DMS79 treated with DMSO at 0.1 percent for 48 hours (cell line): ENCODE measurements at regions not wholly inside any gene's neighbourhood (a gene's known extent, or its start where the extent isn't known, plus 50 kb on each side); places are given as distances from the start of the nearest gene placed in this dataset.
"Not testable (repeated sequence)": the region's sequence is repeated elsewhere in the genome, so short reads cannot be mapped to it uniquely, and the experiment has no call there.

Source experiments
- DNase-seq: peaks from one replicate; lab custom pipeline; 2025; lab: John Stamatoyannopoulos, UW

DNA sequence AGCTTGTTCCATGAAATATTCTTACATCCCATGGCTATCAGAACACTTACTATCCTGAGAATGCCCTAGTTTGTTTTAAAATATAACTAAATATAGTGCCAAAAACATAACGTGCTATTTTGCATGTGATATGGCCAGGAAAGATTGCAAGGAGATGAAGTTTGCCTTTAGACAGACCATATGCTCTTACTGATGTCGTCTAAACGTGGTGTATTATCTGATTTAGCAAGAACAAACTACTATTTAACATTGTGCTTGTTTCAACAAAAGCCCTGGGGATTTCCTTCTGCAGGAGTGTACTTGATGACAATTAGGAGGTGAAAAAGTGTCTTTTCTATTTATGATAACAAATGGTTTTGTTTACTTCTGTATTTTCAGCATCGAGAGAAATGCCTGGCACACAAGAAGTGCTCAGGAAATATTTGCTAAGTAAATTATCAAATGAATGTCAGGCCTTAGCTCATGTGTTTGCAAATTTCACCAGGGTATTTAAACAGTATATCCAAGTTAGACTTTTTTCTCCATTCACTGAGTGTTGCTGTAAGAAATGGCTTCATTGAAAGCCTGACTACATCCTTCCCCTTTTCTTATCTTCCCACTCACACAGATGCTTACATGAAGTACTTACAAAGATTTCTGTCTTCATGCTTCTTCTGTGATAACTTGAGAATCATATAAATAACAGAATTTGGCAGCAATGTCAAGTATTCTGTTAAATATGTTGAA is 1033.6 kb downstream of the CDH8 start:
- DNase-seq, result no peak

DNA sequence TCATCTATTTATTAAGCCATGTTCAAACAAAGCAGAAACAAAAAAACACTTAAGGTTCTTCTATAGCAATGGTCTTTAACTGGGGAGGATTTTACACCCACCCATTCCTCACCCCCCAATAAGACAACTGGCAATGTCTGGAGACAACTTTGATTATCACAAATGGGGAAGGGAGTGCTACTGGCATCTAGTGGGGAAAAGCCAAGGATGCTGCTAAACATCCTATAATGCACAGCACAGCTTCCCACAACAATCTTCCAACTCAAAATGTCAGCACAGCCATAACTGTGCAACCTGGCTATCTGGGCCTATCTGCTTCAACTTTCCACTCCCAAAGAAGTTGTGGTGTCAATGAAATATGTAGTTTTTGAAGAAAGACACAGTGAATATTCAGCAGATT is 1044.4 kb downstream of the CDH8 start:
- DNase-seq, result no peak

DNA sequence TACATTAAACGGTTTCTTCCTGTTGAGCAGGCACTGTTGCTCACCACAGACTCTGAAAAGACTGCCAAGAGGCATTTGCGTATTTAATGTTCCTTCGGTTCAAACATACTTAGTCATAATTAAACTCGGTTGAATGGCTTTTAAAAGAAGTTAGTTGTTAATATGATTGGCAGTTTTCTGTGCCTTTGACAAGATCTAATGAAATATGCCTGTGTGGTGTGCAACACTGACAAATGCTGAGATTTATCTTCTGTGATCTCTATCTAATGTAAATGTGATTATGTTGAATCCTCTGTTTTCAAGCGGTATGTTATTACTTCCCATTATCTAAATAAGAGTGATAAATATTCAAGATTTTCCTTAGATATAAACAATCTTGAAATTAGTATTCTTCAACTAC is 1046.6 kb downstream of the CDH8 start:
- no peak for DNase-seq

DNA sequence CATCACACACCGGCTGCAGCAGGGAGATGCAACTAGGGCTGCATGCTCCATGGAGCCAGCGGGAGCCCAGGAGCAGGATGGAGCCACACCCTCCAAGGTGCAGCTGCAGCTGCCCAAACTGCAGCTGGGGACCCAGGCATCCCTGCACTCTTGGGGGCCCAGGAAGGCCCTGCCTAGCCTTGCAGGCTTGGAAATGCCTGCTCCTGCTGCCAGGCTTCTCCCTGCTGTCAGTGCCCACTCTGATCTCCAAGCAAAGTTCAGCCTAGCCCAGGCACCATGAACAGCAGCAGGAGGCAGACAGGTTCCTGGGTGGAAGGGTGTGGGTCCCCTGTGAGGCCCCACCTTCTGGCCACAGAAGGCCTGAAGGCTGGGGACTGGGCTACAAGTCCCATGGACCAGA is 1057.1 kb downstream of the CDH8 start:
- DNase-seq, result no peak

DNA sequence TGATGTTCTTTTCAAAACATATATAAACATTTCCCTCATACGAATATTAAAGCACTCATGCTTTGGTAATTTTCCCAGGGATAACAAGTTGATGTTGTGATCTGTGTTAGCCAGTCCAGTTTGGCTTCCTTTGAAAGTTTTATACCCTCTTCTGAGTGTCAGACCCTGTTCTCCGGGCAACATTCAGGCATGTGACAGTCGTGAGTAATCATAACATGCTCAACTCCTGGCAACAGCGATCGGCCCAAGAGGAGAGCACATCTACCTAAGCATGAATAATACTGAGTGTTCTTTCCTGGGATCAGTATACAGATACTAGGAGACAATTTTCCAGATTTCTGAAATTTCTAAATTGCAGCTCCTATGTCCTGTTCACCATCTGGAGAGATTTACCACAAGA is 1086.4 kb downstream of the CDH8 start:
- DNase-seq, result no peak

DNA sequence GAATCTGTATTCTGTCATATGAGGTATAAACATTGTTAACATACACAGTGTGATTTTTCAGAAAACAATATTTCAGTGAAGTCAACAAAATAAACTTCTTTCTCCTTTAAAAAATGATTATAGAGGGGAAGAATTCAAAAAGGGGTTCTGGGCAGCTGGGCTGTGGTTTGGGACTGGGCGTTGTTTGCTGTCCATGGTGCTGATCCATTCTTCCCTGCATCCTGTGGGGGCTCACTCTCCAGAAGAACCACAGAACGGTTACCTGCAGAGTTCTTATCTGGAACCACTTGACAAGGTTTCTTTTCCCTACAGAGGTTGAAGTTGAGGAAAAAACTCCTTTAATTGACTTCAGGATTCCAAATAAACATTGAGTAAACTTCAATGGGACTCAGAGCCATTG is 1091.0 kb downstream of the CDH8 start:
- DNase-seq, result no peak

DNA sequence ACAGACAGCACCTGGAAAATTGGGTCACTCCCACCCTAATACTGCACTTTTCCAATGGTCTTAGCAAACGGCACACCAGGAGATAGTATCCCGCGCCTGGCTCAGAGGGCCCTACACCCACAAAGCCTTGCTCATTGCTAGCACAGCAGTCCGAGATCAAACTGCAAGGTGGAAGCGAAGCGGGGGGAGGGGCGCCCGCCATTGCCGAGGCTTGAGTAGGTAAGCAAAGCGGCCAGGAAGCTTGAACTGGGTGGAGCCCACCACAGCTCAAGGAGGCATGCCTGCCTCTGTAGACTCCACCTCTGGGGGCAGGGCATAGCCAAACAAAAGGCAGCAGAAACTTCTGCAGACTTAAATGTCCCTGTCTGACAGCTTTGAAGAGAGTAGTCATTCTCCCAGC is 1100.0 kb downstream of the CDH8 start:
- DNase-seq, result not testable (repeated sequence)

GRCh38 chr16:60932600-60932999 is 1103.6 kb downstream of the CDH8 start:
- no peak for DNase-seq

DNA sequence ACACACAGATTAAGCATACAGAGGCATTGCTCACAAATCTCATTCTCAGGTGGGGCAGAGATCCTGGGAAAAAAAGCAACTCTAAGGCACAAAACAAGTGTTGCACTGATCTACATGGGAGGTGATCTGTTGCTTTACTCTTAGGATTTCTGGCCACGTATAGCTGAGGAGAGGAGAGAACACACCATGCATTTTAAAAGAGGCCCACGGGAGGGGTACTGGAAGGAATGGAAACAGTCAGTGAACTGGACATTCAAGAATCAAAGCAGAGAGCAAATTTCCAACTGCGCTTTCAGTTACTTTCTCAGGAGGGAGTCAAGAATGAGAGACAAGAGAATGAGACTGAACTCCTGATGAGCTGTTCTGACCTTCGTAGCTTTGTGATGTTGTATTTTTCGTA is 1105.9 kb downstream of the CDH8 start:
- no peak for DNase-seq

GRCh38 chr16:60922920-60923319 is 1113.3 kb downstream of the CDH8 start:
- no peak for DNase-seq

GRCh38 chr16:60914334-60914733 is 1121.9 kb downstream of the CDH8 start:
- no peak for DNase-seq

DNA sequence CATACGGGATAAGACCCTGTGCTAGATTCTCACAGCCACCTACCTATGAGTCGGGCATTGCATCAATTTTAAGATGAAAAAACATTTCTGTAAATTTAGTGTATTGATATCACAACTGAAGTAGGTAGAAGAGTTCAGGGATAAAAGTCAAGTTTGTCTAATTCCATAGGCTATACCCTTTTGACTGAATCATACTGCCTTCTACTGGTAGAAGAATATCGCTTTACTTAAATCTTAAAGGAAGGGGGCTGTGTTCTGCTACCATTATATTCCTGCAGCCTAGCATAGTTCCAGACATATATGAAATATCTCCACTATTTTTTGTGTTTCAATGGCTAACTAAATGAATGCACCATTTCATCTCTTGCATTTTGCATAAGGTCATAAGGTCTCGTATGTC is 1128.6 kb downstream of the CDH8 start:
- no peak for DNase-seq

- DNase-seq, result no peak
Measured at GRCh38 chr16:60905811-60906210, 1130.4 kb downstream of the CDH8 start.

DNA sequence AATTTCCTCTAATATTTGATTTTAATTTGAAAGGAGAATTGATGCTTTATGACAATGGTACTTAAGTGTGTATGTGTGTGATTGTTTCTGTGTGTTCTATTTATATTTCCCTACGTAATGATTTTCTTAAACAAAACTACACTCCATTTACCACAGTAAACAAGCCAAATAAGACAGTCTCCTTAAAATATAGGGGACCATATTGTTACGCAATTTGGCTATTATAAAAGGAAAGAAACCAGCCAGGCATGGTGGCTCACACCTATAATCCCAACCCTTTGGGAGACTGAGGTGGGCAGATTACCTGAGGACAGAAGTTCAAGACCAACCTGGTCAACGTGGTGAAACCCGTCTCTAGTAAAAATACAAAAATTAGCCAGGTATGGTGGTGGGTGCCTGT is 1134.1 kb downstream of the CDH8 start:
- no peak for DNase-seq

- DNase-seq, result no peak
Measured at GRCh38 chr16:60882816-60883215, 1153.4 kb downstream of the CDH8 start.

- no peak for DNase-seq
Measured at GRCh38 chr16:60852635-60853034, 1183.6 kb downstream of the CDH8 start.

DNA sequence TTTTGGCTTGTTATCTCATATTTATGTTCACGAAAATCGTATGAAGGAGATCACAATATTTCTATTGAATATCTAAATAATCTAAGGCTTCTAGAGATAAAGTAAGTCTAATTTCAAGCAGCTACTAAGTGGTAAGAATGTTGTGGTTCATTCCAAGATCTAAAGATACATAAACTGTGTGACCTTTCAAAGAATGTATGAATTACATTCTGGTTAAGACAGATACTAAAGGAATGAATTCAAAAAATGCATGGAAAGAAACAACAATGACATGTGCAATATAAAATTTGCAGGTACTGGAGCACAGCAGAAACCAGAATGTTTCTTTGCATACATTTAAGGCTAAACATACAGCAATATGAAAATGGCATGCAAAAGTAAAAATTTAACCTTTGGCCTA is 1214.6 kb downstream of the CDH8 start:
- no peak for DNase-seq

DNA sequence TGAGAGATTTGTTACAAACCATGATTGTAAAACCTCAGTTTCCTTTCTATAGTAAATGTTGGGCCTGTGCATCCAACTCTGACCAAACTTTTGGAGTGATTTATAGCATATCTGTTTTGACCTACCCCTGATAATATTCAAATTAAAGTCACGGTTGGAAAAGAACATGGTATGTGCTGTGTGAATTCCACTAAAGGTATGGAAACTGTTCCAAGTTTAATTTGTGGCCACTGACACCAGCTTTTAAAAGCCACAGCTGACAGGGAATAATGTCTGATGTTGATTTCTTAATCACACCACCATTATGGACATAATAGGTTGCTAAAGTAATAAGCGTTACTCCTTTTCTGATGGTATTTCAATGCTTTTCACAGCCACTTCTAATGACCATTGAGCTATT is 1215.9 kb downstream of the CDH8 start:
- no peak for DNase-seq

- DNase-seq, result no peak
Measured at GRCh38 chr16:60818465-60818864, 1217.8 kb downstream of the CDH8 start.

GRCh38 chr16:60816461-60816860 is 1219.8 kb downstream of the CDH8 start:
- DNase-seq, result no peak

- no peak for DNase-seq
Measured at GRCh38 chr16:60815865-60816264, 1220.4 kb downstream of the CDH8 start.

- DNase-seq, result no peak
Measured at GRCh38 chr16:60815033-60815432, 1221.2 kb downstream of the CDH8 start.

DNA sequence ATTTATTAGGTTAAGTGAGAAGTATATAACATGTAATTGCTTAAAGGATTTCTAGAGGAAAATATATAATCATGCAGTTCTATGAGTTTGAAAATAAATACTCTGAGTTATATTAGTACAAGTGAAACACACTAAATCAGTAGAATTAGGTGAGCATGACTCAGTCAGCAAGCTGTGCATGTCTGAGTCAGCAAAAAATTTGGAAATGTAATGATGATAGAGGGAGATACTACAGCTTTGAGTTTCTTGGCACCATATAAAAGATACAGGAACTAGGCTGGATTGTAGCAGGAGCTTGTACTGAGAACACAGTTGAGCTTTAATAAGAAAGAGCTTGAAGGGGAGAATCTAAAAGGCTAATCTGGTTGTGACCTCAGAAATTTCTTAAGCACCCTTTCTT is 1224.6 kb downstream of the CDH8 start:
- DNase-seq, result no peak

DNA sequence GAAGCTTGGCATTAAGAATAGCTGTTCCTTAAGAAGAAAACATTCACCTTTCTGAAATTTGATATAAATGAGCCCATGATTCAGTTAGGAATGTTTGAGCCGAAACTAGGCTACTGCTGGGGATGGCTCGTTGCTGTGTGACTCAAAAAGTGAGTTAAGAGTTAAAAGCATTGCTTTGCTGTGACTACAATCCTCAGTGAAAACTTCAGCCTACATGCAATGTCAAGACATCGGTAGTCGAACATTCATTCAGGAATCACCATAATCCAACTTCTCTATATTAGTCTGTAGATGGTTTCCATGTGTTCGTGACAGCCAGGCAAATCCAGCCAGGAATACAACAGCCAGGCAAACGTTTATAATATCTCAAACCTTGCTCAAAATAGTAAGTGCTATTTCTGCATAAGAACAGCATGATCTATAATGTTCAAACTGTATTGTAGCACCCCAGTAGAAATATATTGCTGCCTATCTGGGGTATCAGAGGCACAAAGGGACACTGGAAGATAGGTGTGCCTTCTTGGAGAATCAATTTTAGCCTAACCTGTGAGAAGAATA is 1225.1 kb downstream of the CDH8 start:
- DNase-seq, result no peak
